Stimulated activated CD4-positive, alpha-beta T cell treated with anti-CD3 and anti-CD28 coated beads, Interleukin-1b, Interleukin-23, amount 100 ng/mL, for 24 hours (primary cell): ENCODE measurements at regions not wholly inside any gene's neighbourhood (a gene's known extent, or its start where the extent isn't known, plus 50 kb on each side); places are given as distances from the start of the nearest gene placed in this dataset.

ENCODE experiments used
- DNase-seq, 4 experiments: peaks; one replicate each; pipeline ENCODE4 v3.0.0-alpha.2; 2020; ENCODE audit warnings: low read depth in 4 of 4, low spot score in 1 of 4

DNA sequence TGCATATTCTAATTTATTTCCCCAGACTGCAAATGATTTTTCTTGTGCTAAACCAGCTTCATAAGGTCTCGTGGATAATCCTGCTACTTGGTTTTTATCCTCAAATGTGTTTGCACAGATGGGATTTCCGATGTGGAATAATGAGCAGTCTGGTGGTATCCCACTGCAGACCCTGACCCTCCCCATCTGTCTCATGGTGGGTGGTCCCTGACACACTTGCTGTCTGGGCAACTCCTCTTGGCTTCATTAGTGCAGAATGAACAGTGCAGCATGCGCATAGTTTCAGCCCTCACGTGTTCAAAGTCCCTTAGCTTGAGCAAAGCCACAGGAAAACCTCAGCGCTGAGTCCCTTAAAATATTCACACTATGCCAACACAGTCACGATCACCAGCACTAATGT lies 996.5 kb downstream of the AACS start:
- DNase-seq: no peak

DNA sequence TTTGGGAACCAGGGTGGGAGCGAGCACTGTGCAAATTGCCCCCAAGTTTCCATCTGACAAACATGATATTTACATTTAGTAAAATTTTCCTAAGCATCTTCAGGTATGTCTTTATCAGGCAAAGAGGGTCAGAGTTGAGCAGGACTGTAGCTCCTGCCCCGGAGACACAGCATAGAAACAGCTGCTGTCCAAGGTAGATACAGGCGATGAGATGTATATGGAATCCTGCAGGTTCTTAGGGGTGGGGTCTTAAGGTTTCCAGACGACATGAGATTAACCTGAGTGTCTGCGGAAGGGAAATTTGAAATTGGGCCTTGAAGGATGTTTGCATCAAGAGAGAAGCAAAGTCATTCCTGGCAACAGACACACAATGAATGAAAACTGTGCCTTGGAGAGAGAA lies 998.8 kb downstream of the AACS start:
- no peak for DNase-seq

GRCh38 chr12:126067626-126068329 lies 1002.5 kb downstream of the AACS start:
- no peak for DNase-seq

DNA sequence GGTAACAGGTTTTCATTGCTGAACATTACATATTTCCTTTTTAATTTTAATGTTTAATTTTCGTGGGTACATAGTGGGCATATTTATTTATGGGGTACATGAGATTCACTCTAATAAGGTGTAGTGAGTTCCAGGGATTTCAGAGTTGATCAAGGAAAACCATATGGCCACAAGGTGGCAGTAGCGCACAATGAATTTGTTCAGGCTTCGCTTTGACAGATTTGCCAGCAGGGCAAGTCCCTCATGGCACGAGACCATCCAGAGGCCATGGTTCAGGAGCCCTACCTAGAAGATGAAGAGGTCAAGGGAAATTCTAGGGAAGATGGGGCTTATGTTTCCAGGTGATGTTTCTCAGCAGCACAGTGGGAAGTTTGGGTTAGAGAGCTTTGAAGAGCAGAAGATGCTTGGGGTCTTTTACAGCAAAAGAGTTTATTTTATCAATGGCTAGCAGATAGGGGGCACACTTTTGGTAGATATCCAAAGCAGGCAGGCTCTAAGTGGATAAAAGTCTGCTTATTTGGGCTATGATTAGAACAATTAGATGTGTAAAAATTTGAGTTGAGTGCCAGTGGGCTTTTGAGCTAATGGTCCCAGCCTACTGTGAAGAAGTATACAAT lies 1004.4 kb downstream of the AACS start:
- peak; percentile 7 to 30 (median 23) for DNase-seq

- no peak for DNase-seq
These were observed 1011.3 kb downstream of the AACS start for GRCh38 chr12:126076515-126076914.

GRCh38 chr12:126083926-126084325 lies 1018.7 kb downstream of the AACS start:
- DNase-seq: no peak

DNA sequence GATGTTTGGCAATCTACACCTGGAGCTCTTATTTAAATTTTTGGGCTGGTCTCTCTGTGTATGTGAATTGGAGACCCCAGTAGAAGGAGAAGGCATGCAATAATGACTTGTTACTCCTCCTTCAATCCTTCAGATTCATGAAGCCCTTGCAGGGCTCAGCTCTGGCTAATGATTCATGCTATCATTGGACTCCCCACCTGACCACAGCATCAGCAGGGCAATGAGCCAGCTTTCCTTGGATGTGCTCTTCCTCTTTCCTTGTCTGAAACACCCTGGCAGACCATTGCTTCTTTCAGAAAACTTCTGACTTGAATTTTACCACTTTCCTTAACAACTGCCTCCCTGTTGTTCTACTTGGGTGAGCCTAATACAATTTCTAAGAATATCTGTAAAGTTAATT lies 1019.2 kb downstream of the AACS start:
- no peak for DNase-seq

DNA sequence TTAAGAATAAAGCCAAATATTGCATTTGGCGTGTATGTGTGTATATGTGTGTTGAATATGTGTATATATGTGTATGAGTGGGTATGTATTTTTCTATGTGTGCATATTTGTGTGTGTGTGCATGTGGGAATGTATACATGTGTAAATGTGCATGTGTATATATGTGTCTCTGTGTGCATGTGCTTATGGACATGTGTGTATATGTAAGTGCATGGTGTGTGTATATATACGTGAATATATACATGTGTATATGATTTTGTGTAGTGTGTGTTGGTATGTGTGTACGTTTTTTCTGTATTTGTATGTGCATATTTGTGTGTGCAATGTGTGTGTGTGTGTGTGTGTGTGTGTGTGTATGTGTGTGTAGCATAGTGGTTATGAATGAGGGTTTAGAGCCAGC lies 1021.0 kb downstream of the AACS start:
- no peak for DNase-seq

DNA sequence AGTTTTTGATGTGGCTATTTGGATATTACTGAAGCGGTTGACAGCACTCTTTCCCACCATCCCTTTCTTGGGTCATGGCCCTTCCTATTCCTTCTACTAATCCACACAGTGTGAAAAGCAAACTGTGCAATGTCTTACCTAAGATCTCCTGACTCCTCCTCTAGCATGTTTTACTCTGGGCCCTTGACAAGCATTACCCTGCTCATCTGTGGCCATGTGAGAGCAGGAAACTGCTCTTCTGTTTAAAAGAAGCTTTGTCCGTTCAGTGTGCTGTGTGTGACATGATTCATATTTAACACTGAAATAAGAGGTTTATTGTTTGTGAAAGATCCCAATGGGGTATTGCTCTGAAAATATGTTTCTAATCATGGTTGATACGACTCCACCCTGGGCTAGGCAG lies 1022.5 kb downstream of the AACS start:
- no peak for DNase-seq

GRCh38 chr12:126093908-126094307 lies 1028.7 kb downstream of the AACS start:
- no peak for DNase-seq

DNA sequence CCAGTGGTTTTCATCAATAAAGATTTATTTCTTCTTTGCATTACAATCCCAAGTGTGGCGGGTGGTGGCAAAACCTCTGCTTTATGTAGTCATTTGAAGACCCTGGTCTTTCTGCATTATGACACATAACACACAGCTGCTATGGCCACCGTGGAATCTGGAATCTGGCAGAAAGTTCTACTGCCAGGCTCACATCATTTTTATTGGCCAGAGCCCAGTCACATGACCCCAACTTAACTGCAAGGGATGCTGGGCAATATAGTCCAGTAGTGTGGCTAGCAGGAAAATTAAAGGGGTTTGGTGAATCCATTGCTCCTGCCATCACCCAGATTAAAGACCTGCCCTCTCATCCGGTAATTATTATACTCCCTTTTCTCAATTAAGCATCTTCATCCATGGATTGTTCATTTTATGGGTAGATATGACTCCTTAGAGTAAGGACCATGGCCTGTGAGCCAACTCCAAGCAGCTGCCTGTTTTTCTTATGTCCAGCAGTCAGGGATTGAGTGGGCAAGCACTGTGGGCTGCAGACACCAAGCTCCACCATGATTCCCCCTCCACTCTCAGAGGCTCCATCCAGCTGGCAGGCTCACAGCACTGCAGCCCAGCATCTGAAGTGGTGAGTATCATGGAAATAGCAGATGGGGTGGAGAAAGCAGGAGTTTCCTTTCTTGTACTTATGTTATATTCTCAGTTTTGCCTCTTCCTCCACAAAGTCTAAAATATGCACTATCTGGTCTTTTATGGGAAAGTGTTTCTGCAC lies 1030.7 kb downstream of the AACS start:
- no peak for DNase-seq

DNA sequence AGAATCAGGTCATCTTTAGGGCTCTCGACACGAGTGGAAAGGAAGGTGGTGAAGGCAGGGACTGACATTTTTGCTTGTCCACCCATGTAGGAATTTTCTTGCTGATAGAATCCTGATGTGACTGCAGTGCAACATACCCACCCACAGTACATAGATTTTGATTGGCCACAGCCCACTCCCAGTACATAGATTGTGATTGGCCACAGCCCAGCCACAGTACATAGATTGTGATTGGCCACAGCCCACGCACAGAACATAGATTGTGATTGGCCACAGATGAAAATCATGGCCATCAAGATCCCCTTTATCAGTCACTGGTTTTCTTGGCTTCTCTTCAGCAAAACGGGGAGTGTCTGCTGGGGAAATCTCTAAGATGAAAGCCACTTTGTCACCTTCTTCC lies 1041.5 kb downstream of the AACS start:
- DNase-seq: no peak

DNA sequence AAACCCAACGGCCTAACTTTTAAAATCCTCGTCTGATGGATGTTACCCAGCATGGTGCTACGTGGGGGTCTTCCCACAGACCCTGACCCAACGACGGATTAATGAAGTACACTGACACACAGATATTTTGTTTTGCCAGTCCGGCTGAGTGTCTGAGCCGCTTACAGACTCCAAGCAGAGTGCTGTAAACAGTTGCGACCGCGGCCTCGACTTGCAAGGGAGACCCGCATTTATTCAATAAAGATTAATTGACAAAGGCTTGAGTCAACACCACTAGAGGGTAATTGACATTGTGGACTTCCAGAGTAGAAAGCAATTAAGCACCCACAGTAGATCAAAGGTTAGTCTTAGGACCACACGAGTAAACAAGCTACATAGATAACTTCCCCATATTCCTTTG lies 1042.4 kb downstream of the AACS start:
- no peak for DNase-seq

- DNase-seq: no peak
These were observed 1043.0 kb downstream of the AACS start for GRCh38 chr12:126108247-126108646.

- DNase-seq: no peak
These were observed 1046.9 kb downstream of the AACS start for GRCh38 chr12:126112141-126112540.

GRCh38 chr12:126112849-126113248 lies 1047.6 kb downstream of the AACS start:
- no peak for DNase-seq

- no peak for DNase-seq
These were observed 1049.2 kb downstream of the AACS start for GRCh38 chr12:126114441-126114840.

DNA sequence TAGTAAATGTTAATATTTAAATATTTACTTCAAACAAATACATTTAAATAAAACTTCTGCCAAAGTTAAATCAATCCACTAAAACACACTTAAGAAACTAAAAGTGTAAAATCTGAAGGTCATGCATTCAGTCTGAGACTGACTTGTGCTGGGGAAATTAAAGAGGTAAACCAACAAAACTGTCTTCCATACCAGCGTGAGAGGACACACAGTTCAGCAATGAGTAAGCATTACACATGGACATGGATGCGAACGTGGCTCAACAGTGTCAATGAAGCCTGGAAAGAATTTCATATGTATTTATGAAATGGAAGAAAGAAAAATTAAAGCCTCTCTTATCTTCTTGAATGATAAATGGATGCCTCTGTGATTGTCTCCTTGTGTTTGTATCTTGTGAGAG lies 1052.3 kb downstream of the AACS start:
- no peak for DNase-seq

DNA sequence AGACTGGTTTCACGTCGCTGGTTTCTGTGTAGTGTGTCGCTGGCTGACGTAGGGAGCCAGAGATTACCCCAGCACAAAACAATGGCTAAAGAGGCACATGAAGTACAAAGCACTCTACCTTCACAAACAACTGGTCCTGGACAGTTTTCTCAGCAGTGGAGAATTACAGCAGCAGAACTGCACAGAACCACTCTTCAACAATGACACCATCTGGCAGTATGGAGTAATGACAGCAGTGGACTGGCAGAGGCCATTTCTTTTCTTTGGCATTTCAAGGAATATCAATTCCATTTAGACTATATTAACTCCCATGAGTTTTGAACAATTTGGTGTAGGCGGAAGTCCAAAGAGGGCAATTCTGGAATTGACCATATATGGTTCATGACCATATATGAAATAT lies 1074.1 kb downstream of the AACS start:
- no peak for DNase-seq

GRCh38 chr12:126144603-126145002 lies 1079.4 kb downstream of the AACS start:
- DNase-seq: no peak

- no peak for DNase-seq
These were observed 1082.1 kb downstream of the AACS start for GRCh38 chr12:126147321-126147720.

DNA sequence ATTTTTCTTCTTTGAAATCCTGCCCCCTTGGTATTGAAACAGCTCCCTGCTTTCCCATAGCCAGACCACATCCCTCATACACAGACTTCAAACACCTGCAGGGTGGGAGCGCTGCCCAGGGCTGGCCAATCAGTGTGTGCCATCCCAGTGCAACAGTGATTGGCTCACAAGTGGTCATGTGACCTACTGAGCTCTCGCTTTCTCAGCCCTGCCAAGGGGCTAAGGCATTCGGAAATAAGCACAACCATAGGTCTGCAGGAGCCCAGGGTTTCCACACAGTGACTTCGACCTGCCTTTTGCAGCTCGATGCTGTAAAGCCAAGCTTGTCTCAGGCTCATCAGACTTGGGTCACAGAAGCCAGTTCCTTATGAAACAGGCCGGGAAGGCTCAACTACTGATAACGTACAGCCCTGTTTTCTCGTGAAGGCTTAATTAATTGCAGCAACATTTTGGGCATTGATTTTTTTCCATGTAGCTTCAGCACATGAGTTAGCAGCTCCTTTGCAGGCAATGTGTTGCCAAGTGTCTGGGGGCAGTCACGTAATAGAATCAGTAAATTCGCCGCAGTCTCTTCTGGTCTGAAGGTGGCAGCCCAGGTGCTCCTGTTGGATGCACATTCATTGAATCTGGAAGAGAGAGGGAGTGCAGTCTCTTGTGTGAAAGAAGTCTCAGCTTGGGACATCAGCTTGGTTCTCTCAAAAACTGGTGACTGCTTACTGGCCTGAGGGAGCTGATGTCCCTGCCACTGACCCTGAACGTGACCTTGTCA lies 1091.8 kb downstream of the AACS start:
- no peak for DNase-seq
